ENCODE measurements at regions not wholly inside any gene's neighbourhood (a gene's known extent, or its start where the extent isn't known, plus 50 kb on each side); places are given as distances from the start of the nearest gene placed in this dataset.

- 85% methylated on average over 6 of the region's 6 CpGs for WGBS (ENCODE audit: insufficient coverage)
- Mint-ChIP-seq H3K9me3 (no peaks in the 10 kb centered on the region), H3K4me3 (no peak overlapping the region), H3K4me1 (no peaks in the 10 kb centered on the region), H3K36me3 (no peaks in the 10 kb centered on the region), H3K27me3 (ENCODE audit: low read depth in 2 of 2) (no peaks in the 10 kb centered on the region), H3K27ac (no peak overlapping the region)
- no peak for ATAC-seq
- no peaks in the 10 kb centered on the region for H3K36me3 ChIP-seq (ENCODE audit: control insufficient read depth, insufficient read depth, low read length)
- intact Hi-C loops (cut with micrococcal nuclease) = no loop called here
- H3K4me1 ChIP-seq (ENCODE audit: control insufficient read depth, insufficient read depth, low read length) = no peaks in the 10 kb centered on the region
- TF ChIP-seq, protein P1, sequence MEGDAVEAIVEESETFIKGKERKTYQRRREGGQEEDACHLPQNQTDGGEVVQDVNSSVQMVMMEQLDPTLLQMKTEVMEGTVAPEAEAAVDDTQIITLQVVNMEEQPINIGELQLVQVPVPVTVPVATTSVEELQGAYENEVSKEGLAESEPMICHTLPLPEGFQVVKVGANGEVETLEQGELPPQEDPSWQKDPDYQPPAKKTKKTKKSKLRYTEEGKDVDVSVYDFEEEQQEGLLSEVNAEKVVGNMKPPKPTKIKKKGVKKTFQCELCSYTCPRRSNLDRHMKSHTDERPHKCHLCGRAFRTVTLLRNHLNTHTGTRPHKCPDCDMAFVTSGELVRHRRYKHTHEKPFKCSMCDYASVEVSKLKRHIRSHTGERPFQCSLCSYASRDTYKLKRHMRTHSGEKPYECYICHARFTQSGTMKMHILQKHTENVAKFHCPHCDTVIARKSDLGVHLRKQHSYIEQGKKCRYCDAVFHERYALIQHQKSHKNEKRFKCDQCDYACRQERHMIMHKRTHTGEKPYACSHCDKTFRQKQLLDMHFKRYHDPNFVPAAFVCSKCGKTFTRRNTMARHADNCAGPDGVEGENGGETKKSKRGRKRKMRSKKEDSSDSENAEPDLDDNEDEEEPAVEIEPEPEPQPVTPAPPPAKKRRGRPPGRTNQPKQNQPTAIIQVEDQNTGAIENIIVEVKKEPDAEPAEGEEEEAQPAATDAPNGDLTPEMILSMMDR (IDR thresholded peaks at IDR 0.05) = no peak
- H3K4me3 ChIP-seq (ENCODE audit: low read length) = no peak overlapping the region
- H3K27ac ChIP-seq (ENCODE audit: low read length) = no peak overlapping the region
- no peaks in the 10 kb centered on the region for H3K9me3 ChIP-seq (ENCODE audit: control insufficient read depth, insufficient read depth, low read length)
- DNase-seq = no peak
- no peaks in the 10 kb centered on the region for H3K27me3 ChIP-seq (ENCODE audit: control insufficient read depth, insufficient read depth, low read length)
Observed at GRCh38 chr10:4291990-4292389, 507.0 kb upstream of the KLF6 start.

DNA sequence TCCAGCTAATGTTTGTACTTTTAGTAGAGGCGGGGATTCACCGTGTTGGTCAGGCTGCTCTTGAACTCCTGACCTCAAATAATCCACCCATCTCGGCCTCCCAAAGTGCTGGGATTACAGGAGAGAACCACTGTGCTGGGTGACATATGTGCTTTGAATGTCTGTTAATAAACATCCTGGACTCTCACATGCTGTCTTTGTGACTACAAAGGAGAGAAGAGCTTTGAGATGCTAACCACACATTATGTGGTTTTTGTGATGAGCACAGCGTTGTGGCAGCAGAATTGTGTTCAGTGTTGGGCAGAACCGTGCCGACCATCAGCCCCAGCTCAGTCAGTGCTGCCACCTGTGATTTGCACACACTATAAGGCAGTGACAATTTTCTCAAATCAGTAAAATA is 500.1 kb upstream of the KLF6 start:
- ATAC-seq (no peak), DNase-seq (peak in 1 of 2 donors; percentile 15)
- H3K36me3 Mint-ChIP-seq = no peaks in the 10 kb centered on the region
- Histone ChIP-seq H3K36me3 (ENCODE audit: control insufficient read depth, insufficient read depth, low read length) (no peaks in the 10 kb centered on the region), H3K9me3 (ENCODE audit: control insufficient read depth, insufficient read depth, low read length) (no peaks in the 10 kb centered on the region), H3K4me3 (ENCODE audit: low read length) (no peak overlapping the region), H3K27ac (ENCODE audit: low read length) (no peak overlapping the region), H3K27me3 (ENCODE audit: control insufficient read depth, insufficient read depth, low read length) (no peaks in the 10 kb centered on the region), H3K4me1 (ENCODE audit: control insufficient read depth, insufficient read depth, low read length) (no peaks in the 10 kb centered on the region)
- H3K27me3 Mint-ChIP-seq (ENCODE audit: low read depth in 2 of 2) = no peaks in the 10 kb centered on the region
- TF ChIP-seq, protein P1 (IDR thresholded peaks at IDR 0.05) = no peak
- intact Hi-C loops (cut with micrococcal nuclease) = no loop called here
- H3K4me1 Mint-ChIP-seq = peaks cover 0 to 5% of the 10 kb centered on the region in 2 donors
- no peak overlapping the region for H3K27ac Mint-ChIP-seq
- no peak overlapping the region for H3K4me3 Mint-ChIP-seq
- 58% methylated on average over 5 of the region's 6 CpGs for WGBS (ENCODE audit: insufficient coverage)
- H3K9me3 Mint-ChIP-seq = no peaks in the 10 kb centered on the region

- no peaks in the 10 kb centered on the region for H3K27me3 ChIP-seq (ENCODE audit: control insufficient read depth, insufficient read depth, low read length)
- no peak overlapping the region for H3K27ac Mint-ChIP-seq
- H3K4me3 Mint-ChIP-seq = no peak overlapping the region
- intact Hi-C loops (cut with micrococcal nuclease) = no loop called here
- peaks cover 0 to 5% of the 10 kb centered on the region in 2 donors for H3K4me1 Mint-ChIP-seq
- H3K27ac ChIP-seq (ENCODE audit: low read length) = no peak overlapping the region
- H3K9me3 Mint-ChIP-seq = no peaks in the 10 kb centered on the region
- no peaks in the 10 kb centered on the region for H3K27me3 Mint-ChIP-seq (ENCODE audit: low read depth in 2 of 2)
- H3K4me3 ChIP-seq (ENCODE audit: low read length) = no peak overlapping the region
- TF ChIP-seq, protein P1 (IDR thresholded peaks at IDR 0.05) = no peak
- H3K36me3 Mint-ChIP-seq = no peaks in the 10 kb centered on the region
- H3K36me3 ChIP-seq (ENCODE audit: control insufficient read depth, insufficient read depth, low read length) = no peaks in the 10 kb centered on the region
- ATAC-seq (no peak), DNase-seq (no peak)
- H3K9me3 ChIP-seq (ENCODE audit: control insufficient read depth, insufficient read depth, low read length) = no peaks in the 10 kb centered on the region
- H3K4me1 ChIP-seq (ENCODE audit: control insufficient read depth, insufficient read depth, low read length) = no peaks in the 10 kb centered on the region
- WGBS (ENCODE audit: insufficient coverage) = 88% methylated on average over 6 of the region's 7 CpGs
Observed at GRCh38 chr10:4283846-4284610, 499.0 kb upstream of the KLF6 start.

DNA sequence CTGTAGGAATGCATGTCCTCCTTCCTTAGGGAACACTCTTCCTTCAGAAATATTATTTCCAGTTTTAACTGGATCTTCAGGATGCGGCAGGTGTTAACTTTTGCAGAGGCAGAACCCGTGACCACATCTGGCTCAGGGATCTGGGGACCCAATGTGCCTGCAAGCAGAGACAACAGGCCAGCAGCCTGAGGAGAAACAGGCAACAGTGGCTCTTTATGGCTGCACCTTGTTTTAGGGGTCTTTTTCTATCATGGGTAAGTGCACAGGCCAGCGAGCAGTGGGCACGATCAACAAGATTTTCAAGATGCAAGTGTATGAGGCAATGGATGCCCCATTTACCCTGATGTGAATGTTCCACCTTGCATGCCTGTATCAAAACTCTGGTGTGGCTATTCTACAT is 497.5 kb upstream of the KLF6 start:
- Mint-ChIP-seq H3K27ac (no peak overlapping the region), H3K36me3 (no peaks in the 10 kb centered on the region), H3K4me1 (peaks cover 0 to 5% of the 10 kb centered on the region in 2 donors), H3K4me3 (no peak overlapping the region), H3K9me3 (no peaks in the 10 kb centered on the region), H3K27me3 (ENCODE audit: low read depth in 2 of 2) (no peaks in the 10 kb centered on the region)
- DNase-seq (no peak), ATAC-seq (no peak)
- no peaks in the 10 kb centered on the region for H3K9me3 ChIP-seq (ENCODE audit: control insufficient read depth, insufficient read depth, low read length)
- no peaks in the 10 kb centered on the region for H3K27me3 ChIP-seq (ENCODE audit: control insufficient read depth, insufficient read depth, low read length)
- intact Hi-C loops (cut with micrococcal nuclease) = no loop called here
- no peaks in the 10 kb centered on the region for H3K4me1 ChIP-seq (ENCODE audit: control insufficient read depth, insufficient read depth, low read length)
- no peaks in the 10 kb centered on the region for H3K36me3 ChIP-seq (ENCODE audit: control insufficient read depth, insufficient read depth, low read length)
- no peak overlapping the region for H3K4me3 ChIP-seq (ENCODE audit: low read length)
- TF ChIP-seq, protein P1 (IDR thresholded peaks at IDR 0.05) = no peak
- H3K27ac ChIP-seq (ENCODE audit: low read length) = no peak overlapping the region
- WGBS (ENCODE audit: insufficient coverage) = 89% methylated on average over 4 of the region's 4 CpGs

Data from natural killer cell (primary cell).